Limb (tissue), 2 donors: ENCODE measurements at regions not wholly inside any gene's neighbourhood (a gene's known extent, or its start where the extent isn't known, plus 50 kb on each side); places are given as distances from the start of the nearest gene placed in this dataset.
"Not testable (repeated sequence)": the region's sequence is repeated elsewhere in the genome, so short reads cannot be mapped to it uniquely, and the experiment has no call there.

ENCODE experiments used
- DNase-seq, 2 donors: peaks; one replicate each; pipeline ENCODE4 v3.0.0-alpha.2; 2016; ENCODE audit errors: extremely low spot score in 2 of 2

DNA sequence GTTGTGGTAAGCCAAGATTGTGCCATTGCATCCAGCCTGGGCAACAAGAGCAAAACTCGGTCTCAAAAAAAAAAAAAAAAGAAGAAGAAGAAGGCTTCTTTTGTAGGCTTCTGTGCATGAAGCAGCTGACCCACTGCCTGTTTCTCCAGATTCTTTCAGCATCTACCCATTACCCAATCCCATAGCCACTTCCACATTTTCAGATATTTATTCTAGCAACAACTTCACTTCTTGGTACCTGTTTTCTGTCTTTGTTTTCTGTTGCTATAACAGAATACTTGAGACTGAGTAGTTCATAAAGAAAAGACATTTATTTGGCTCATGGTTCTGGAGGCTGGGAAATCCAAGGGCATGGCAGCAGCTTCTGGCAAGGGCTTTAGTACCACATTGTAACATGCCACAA is 95.3 kb upstream of the SGK1 start:
- no peak for DNase-seq

DNA sequence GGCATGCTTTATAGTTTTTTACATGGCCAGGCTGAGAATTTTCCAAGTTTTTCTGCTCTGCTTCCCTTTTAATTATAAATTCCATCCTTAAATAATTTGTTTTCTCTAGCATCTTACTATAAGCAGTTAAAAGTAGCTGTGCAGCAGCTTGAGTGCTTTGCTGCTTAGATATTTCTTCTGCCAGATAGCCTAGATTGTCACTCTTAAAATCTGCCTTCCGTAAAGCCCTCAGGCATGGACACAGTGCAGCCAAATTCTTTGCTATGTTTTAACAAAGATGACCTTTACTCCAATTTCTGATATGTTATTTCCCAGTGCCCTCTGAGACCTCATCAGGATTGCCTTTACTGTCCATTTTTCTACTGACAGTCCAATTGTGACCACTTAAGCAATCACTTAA is 92.6 kb upstream of the SGK1 start:
- DNase-seq, result no peak

DNA sequence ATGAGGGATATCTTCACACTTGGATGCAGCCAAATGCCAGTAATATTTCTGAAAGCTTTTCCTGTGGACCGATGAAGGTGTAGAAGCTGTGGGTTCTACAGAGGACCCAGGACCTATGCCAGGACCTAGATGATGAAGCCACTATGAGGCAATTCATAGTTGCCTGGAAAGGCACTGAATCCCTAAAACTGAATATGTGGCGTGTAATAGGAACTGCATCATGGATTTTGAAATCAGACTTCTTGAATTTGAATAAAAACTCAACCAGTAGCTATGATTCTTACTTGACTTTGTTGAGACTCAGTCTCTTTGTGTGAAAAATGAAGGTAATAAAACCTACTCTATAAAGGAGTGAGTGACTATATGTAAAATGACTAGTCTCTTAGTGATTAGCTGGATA is 89.9 kb upstream of the SGK1 start:
- DNase-seq, result no peak

DNA sequence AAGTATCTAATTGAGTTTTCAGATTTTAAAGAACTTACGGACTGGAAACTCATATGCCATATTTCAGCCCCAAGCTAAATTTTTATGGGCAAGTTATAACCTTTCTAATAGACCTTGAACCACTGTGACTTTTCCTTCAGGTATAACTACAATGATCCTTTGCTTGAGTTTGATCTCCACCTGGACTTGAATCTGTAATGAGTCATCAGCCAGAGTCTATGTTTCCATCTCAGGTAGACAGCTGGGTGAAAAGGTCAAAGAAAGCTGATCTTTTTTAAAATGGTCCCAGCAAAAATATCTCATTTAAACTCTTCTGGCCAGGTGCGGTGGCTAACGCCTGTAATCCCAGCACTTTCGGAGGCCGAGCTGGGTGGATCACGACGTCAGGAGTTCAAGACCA is 88.4 kb upstream of the SGK1 start:
- no peak for DNase-seq

DNA sequence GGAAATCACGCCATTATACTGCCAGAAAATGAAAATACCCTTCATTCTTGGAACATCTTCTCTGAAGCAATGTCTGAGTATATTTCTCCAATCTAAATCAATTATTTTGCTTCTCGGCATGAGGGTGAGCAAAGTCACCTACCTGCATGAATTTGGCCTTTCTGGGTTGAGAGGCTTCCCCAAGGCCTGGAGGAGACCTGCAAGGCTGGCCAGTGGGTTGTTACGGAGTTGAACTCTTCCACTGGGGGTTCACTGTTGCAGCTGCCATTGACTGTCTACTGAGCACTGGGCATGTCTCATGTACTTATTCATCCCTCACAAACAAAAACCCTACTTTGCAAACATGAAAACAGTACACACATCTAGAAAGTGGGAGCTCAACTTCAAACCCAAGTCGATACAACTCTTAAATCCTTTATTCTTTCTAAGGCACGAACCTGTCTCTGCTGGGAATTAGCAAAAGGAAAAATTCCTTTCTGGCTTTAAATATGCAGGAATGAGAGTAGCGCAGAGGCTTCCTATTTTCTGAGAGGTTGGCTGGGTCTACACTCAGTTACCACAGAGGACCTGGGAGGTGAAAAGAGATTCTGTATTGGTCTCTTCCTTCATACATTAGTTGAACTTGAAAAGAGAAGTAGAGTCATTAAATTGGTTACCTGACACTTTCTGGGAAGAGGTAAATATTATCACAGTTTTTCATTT is 87.6 kb upstream of the SGK1 start:
- no peak for DNase-seq

DNA sequence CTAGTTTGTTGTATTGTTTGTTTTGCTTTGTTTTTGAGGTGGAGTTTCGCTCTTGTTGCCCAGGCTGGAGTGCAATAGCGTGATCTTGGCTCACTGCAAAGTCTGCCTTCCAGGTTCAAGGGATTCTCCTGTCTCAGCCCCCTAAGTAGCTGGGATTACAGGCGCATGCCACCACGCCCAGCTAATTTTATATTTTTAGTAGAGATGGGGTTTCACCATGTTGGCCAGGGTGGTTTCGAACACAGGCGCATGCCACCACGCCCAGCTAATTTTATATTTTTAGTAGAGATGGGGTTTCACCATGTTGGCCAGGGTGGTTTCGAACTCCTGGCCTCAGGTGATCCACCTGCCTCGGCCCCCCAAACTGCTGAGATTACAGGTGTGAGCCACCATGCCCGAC is 85.4 kb upstream of the SGK1 start:
- not testable (repeated sequence) for DNase-seq

DNA sequence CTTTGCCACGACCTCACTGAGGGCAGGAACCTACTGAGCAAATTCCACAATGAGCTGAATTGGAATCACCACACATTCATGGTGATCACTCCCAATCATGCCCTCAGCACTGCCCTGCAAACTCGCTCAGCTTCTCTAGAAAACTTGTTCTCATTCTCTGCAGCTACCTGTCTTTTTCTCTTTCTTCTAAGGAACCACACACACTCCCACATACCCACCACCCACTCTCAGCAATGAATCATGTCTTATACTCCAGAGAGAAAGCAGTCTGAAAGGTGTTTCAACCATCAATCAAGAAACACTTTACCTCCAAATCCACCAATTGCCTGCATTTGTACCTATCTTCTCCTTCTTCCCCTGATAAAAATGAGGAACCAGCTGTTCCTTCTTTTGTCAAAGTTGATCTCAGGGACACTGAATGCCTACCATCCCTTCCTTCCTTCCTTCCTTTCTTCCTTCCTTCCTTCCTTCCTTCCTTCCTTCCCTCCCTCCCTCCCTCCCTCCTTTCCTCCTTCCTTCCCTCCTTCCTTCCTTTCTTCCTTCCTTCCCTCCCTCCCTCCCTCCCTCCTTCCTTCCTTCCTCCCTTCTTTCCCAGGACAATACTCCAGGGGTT is 84.6 kb upstream of the SGK1 start:
- no peak for DNase-seq

DNA sequence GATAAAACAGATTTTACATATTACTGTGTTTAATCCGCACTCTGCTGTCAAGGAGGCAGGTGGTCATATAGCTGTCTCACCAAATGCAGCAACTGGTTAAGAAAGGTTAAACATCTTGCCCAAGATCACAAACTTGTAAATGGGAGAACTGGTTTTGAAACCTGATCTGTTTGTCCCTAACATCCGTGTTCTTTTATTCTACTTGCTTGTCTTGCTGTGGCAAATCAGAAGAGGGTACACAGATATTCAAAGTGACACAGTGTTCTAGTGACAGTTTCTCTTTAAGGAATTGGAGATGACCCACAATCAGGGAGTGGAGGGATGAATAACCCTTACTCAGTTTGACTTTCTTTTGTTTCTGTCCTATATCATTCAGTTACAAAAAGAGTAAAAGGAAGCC is 83.0 kb upstream of the SGK1 start:
- no peak for DNase-seq

DNA sequence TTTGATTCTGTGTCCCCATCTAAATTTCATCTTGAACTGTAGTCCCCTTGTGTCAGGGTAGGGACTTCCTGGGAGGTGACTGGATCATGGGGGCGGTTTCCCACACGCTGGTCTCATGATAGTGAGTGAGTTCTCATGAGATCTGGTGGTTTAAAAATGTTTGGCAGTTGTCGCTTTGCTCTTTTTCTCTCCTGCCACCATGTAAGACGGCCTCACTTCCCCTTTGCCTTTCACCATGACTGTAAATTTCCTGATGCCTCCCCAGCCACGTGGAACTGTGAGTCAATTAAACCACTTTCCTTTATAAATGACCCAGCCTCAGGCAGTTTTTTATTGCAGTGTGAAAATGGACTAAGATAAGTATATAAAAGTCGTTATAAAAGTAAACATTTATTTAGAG is 80.5 kb upstream of the SGK1 start:
- no peak for DNase-seq

DNA sequence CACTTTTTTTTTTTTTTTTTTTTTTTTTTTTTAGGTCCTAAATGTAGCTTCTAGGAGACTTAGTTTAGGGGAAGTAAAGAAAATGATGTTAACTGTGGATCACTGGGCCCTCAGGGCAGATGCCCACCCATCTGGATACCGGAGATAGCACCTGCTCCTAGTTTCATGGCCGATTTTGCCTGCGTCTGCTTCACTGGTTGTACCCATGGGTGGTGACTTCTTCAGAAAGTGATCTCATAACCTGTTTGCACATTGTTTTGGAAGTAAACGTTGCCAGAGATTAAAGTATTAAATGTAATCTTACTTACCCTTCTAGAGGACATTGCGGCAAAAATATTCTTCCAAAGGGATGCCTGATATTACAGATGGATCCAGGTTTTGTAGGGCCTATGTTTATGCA is 79.8 kb upstream of the SGK1 start:
- no peak for DNase-seq

DNA sequence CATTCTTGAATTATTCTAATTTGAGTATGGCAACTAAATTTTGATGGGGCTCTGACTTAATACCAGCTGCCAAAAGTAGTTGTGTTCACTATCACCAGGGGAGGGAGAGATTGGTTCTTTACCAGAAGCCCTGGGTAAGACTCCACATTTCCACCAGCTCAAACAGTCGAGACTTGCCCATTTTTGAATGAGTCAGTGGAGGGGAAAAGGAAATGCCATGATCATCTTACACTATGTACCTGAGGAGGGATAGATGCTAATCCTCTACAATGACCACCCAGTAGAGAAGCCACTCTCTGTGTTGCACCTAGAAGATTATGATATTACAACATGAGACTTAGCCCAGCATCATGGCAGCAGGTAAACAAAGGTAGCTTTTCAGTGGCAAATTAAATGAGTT is 77.0 kb upstream of the SGK1 start:
- DNase-seq, result no peak

DNA sequence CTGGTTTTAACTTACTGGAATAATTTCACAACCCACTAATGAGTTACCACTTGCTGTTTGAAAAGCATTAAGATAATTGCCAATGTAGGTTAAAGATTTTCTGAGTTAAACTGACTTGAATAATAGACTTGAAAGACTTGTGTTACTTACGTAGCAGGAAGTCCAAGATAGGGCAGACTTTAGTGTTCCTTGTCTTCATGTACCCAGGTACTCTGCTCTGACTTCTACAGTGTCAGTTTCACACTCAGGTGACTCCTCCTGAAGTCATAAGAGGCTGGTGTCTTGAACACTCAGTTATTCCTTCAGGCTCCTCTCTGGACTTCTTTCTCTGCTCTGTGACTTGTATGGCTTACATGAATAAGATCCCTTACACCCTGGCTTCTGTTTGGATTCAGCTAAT is 76.3 kb upstream of the SGK1 start:
- DNase-seq, result no peak

DNA sequence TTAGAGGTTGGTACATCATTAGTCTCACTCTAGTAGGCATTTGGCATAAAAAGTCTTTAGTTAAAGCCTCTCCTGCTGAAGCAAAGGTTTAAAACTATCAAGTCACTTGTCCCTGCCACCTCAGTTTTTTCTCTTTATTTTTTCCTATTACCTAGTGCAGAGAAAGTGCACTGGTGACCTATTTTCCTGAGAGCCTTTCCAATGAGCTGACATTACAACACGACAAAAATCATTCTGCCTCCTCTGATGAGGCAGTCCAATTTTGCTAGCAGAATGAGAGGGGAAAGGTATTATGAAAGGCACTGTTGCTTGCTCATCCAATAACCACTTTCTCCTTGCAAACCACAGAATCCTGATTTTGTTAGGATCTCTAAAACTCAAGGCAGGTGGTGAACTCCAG is 73.3 kb upstream of the SGK1 start:
- no peak for DNase-seq

DNA sequence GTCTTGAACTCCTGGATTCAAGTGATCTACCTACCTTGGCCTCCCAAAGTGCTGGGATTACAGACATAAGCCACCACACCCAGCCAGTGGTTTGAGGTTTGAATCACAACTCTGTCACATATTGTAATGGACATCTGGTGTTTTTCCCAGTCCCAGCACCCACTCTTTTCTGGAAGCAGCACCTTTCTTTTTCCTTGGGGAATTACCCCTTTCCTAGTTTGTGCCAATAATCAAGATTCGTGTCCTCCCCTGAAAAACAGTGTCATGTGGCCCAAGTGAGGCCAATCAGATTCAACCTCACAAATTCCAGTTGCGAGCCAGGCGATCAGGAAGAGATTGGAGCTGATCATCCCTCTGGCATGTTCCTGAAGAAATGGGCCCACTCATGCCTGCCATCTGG is 71.7 kb upstream of the SGK1 start:
- no peak for DNase-seq

DNA sequence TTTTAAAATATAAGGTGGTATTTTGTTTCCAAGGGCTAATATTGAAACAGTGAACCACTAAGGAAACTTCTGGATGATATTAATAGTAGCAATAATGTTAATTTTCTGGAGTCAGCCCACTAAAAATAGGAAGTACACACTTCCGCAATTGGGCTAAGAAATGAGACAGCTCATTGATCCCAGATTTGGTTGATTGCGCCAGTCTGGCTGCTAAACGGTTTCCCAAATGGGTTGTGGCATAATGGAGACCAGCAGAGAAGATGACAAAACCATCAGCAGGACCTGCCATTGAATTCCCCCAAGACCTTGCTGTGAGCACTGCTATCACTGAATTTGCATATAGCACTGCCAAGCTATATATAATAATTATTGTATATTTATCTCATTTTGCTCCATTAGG is 71.2 kb upstream of the SGK1 start:
- DNase-seq, result no peak

DNA sequence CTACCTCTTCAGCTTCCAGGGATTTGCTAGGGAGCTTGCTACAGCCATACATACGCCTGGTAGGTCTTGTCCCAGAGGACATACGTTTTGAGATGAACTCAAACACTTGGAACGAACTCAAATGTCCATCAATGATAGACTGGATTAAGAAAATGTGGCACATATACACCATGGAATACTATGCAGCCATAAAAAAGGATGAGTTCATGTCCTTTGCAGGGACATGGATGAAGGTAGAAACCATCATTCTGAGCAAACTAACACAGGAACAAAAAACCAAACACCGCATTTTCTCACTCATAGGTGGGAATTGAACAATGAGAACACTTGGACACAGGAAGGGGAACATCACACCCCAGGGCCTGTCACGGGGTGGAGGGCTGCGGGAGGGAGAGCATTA is 68.6 kb upstream of the SGK1 start:
- not testable (repeated sequence) for DNase-seq

DNA sequence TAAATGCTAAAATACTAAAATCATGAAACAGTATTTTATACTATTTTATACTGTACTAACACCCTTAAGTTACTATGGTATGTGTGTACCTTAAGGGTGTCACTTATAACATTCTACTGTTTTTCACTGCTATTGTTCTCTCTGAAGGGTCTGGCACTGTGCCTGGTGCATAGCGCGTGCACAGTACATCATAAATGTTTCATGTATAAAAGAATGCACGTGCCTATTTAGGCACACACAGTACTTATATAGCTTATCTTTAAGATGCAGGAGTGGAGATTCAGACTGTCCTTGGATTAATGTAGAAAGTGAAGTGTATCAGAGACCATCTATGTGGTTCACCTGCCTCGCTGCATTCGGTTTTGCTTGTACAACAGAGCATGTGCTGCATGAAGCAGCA is 64.0 kb upstream of the SGK1 start:
- no peak for DNase-seq

DNA sequence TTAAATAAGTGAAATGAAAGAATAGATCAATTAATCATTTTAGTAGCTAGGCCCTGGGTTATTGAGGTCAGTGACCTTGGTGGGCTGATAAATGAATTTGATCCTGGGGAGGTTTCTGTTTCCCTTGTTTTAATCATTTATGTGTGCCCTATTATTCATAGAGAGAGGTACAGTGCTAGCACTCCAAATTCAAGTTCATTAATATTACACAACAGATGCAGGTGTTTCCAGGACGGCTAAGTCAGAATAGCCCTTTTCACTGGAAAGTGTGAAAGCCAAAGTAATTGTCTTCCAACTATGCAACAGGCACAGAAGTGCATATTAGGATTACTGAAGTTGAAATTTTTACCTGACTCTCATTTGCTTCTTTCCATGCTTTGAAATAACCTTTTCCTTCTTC is 61.7 kb upstream of the SGK1 start:
- no peak for DNase-seq

DNA sequence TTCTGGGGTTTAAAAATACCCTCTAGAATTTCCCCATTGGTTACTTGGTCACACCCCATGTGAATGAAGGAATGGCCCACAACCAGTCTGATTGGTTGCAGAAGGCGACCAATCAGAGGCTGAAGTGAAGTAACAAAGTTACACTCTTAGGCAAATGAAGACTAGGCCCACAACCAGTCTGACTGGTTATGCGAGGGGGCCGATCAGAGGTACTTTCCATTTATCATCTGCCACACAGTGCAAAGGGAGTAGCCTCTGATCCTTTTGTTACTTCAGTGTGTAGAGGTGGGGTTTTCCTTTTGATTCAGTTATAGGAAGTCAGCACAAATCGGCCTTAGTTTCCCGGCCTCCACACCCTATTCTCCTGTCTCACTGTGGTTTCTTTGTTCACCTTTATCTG is 61.2 kb upstream of the SGK1 start:
- no peak for DNase-seq

DNA sequence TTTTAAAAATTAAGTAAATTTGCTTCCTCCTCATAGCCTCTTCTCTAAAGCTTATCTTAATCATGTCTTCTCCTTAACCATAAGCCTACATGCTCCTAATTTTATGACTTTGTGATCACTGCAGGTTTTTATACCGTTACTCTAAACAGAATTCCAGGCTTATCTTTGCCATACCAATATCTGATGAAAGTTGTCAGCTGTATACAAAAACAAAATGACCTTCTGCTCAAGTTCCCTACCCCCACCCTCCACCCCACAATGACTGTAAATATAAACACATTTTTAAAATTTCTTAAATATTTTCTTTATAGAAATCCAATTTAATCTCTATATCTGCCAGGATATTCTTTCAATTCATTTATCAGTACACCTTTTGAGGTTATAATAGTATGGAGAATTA is 60.5 kb upstream of the SGK1 start:
- DNase-seq, result no peak

DNA sequence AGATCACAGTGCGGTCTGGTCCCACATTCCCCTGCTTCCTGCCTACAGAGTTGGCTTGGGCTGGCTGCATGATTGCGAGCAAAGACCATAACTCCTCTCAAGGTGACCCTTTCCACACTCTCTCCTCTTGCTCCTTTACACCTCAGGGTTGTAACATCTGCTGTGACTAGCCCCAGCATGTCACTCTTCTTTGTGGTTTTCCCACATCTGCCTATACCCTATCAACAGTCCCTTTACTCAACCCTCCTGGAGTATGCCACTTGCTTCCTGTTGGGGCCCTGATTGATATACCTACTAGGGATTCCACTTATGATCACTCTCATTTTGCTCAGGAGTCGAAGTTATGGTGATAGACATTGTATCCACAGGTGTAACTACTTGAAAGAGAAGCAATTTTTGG is 58.9 kb upstream of the SGK1 start:
- no peak for DNase-seq

DNA sequence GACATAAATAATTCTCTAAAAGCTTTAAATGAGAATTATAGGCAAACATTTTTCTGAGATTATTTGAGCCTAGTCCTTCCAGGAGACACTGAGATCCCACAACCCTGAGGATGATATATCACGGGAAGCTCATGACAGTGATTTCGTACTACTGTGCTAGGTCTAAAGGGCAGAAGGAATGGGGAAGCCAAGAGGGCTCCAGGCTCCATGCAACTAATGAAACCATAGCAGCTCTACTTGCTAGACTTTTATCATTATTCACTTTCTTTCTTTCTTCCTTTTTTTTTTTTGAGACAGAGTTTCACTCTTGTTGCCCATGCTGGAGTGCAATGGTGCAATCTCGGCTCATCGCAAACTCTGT is 57.3 kb upstream of the SGK1 start:
- no peak for DNase-seq

DNA sequence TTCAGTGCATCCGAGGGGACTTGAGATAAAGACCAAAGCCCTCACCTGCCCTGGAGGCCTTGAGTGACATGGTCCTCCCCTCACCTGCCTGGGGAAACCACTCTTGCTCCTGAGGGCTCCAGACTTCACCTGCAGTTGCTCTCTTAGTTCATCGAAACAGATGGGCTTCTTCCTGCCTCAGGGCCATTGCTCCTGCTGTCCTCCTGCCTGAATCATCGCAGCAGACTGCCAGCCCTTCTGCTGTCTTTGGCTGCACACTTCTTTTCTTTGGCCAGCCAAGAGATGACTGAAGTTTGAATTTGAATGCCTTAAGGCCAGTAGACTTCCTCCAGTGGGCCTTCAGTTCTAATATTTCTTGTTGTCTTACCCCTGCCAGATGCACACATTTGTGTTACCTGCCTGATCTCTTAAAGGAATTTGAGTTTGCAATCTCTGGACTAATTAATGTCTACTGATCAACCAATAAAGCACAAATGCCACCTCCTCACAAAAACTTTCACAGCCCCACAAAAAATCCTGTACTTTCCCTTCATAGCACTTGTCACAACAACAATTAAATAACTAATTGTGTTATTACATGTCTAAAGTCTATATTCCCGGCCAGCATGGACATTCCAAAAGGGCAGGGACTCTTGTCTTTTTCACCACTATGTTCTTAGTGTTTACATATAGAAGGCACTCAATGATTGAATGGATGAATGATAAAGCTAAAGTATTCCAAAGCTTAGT is 56.7 kb upstream of the SGK1 start:
- DNase-seq, result no peak
